Stimulated activated CD4-positive, alpha-beta T cell treated with anti-CD3 and anti-CD28 coated beads, TNF-alpha, amount 100 ng/mL, for 4 hours (primary cell): ENCODE measurements at regions not wholly inside any gene's neighbourhood (a gene's known extent, or its start where the extent isn't known, plus 50 kb on each side); places are given as distances from the start of the nearest gene placed in this dataset.
"Not testable (repeated sequence)": the region's sequence is repeated elsewhere in the genome, so short reads cannot be mapped to it uniquely, and the experiment has no call there.

ENCODE experiments used
- DNase-seq, 3 experiments: peaks; one replicate each; pipeline ENCODE4 v3.0.0-alpha.2; 2020; ENCODE audit warnings: low read depth in 3 of 3

DNA sequence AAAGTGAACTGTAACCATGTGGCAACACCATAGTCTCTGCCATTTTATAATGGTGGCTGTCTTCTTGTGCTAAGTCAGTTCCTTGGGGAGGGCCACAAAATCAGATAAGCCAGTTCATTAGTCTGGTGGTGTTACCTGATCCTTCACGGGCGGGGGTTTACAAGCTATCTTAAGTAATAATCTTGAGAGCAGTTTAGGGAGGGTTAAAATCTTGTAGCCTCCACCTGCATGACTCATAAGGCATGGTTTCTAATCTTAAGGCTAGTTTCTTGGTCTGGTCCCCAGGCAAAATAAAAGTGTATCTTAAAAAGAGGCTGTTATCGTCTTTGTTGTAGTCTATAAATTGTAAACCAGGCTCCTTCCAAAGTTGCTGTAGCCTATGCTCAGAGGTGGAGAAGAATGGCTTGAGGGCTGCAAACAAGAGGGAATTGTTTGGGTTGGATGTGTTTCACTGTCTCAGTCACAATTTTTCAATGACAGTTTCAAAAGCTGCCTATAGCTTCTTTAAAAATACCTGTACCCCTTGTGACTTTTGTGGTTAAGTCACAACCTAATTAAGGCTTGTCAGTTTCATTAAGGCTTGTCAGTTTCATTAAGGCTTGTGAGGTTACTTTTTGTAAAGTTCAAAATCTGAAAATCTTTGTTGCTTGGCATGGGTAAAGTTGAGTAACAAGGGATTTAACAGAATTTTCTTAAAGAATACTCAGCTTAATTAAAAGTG is 135.7 kb downstream of the RPS4Y2 start:
- DNase-seq, result no peak

DNA sequence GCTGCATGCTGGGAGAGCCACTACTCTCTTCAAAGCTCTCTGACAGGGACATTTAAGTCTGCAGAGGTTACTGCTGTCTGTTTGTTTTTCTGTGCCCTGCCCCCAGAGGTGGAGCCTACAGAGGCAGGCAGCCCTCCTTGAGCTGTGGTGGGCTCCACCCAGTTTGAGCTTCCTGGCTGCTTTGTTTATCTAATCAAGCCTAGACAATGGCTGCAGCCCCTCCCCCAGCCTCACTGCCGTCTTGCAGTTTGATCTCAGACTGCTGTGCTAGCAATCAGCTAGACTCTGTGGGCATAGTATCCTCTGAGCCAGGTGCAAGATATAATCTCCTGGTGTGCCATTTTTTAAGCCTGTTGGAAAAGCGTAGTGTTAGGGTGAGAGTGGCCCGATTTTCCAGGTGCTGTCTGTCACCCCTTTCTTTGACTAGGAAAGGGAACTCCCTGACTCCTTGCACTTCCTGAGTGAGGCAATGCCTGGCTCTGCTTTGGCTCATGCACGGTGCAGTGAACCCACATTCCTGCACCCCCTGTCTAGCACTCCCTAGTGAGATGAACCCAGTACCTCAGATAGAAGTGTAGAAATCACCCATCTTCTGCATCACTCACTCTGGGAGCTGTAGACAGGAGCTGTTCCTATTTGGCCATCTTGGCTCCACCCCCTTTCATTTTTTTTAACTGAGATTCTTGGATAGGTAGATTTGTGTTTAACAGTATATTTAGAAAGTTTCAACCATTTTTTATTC is 169.6 kb downstream of the RPS4Y2 start:
- peak in 1 of 3 experiments; percentile 0 for DNase-seq

GRCh38 chrY:20929691-20930342 is 173.9 kb downstream of the RPS4Y2 start:
- DNase-seq, result no peak

GRCh38 chrY:20936709-20937251 is 180.9 kb downstream of the RPS4Y2 start:
- DNase-seq, result not testable (repeated sequence)

DNA sequence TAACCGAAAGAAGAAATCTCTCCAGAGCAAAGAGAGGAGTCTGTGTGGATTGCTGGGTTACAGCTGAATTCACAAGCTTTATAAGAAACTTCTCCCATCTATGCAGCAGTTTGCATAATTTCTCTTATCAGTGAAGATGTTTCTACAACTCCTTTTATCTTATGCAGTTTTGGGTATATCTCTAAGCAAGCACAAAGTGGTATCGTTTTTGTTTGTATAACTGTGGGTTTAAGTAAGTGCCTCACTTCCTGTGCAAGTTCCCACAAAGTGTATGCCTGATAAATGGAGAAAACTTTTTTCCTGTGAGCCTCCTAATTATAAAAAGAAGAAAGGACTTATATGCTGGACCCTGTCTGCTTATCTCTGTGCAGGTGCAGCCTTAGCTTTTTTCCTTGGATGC is 205.6 kb downstream of the RPS4Y2 start:
- no peak for DNase-seq

GRCh38 chrY:20967828-20968227 is 211.9 kb downstream of the RPS4Y2 start:
- no peak for DNase-seq

GRCh38 chrY:20968237-20968636 is 212.3 kb downstream of the RPS4Y2 start:
- no peak for DNase-seq

GRCh38 chrY:20971371-20971770 is 215.5 kb downstream of the RPS4Y2 start:
- no peak for DNase-seq

DNA sequence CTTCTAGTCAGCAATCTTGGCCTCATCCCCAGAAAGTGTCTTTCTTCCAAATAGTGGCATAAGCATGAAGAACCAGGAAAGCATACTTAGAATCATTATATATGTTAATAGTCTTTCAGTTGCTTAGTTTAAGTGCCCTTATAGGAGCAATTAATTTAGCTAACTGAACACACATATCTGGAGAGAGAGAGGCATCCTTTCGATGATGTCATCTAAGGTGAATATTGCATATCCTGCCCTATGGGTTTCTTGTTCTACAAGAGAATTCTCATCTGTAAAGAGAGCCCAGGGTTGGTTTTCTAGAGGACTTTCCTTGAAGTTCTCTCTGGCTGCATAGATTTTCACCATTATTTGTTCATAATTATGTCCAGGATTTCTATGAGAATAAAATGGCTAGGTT is 230.1 kb downstream of the RPS4Y2 start:
- no peak for DNase-seq

GRCh38 chrY:20990123-20990522 is 234.2 kb downstream of the RPS4Y2 start:
- no peak for DNase-seq

- DNase-seq, result no peak
Observed at GRCh38 chrY:20990869-20991548, 235.1 kb downstream of the RPS4Y2 start.

- DNase-seq, result no peak
Observed at GRCh38 chrY:20997355-20997754, 241.4 kb downstream of the RPS4Y2 start.

- no peak for DNase-seq
Observed at GRCh38 chrY:20998016-20998415, 242.1 kb downstream of the RPS4Y2 start.

- DNase-seq, result no peak
Observed at GRCh38 chrY:20998483-20998882, 242.6 kb downstream of the RPS4Y2 start.

- no peak for DNase-seq
Observed at GRCh38 chrY:21001102-21001501, 245.2 kb downstream of the RPS4Y2 start.

DNA sequence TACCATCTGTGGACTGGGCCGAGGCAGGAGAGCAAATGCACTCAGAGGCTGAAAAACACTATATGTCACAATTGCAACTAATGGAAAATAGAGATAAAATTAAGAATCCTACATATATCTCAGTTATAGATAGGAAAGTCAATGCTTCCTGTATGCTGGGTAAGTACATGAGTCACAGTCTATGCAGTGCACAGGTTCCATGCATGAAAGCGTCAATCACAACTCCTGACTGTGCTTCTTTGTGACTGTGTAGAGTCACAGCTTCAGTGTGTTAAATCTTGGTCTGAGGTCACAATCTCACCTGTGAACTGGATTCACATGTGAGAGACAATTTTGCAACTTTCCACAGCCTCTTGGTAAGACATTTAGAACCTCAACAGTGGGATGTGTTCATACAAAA is 247.2 kb downstream of the RPS4Y2 start:
- DNase-seq, result no peak

DNA sequence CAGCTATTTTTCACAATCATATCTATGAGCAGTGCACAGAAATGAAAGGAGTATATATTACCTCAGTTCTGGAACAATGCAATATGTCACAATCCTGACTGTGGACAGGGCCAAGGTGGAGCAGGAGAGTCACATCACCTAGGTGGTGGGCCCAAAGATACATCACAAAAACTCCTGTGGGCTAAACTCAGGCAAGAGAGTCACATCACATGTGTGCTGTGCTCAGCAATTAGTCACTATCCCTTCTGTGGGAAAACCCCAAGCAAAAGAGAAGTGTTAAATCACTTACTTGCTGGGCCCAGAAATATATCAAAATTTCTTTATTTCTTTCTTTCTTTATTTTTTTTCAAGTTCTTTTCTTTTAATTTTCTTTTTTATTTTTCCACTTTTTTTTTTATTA is 249.6 kb downstream of the RPS4Y2 start:
- DNase-seq, result no peak

- no peak for DNase-seq
Observed at GRCh38 chrY:21021811-21022210, 265.9 kb downstream of the RPS4Y2 start.

DNA sequence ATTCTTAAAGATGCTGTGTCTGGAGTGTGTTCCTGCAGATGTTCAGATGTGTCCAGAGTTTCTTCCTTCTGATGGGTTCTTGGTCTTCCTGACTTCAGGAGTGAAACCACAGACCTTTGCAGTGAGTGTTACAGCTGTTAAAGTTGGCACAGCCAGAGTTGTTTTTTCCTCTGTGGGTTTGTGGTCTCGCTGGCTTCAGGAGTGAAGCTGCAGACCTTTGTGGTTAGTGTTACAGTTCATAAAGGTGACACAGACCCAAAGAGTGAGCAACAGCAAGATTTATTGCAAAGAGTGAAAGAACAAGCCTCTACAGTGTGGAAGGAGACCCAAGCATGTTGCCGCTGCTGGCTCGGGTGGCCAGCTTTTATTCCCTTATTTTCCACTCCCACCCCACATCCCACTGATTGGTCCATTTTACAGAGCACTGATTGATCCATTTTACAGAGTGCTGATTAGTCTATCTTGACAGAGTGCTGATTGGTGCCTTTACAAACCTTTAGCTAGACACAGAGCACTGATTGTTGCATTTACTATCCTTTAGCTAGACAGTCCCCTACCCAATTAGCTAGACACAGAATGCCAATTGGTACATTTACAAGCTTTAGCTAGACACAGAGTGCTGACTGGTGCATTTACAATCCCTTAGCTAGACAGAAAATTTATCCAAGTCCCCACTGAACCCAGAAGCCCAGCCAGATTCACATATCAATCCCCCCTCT is 266.6 kb downstream of the RPS4Y2 start:
- DNase-seq, result no peak

- DNase-seq, result no peak
Observed at GRCh38 chrY:21023906-21024305, 268.0 kb downstream of the RPS4Y2 start.

DNA sequence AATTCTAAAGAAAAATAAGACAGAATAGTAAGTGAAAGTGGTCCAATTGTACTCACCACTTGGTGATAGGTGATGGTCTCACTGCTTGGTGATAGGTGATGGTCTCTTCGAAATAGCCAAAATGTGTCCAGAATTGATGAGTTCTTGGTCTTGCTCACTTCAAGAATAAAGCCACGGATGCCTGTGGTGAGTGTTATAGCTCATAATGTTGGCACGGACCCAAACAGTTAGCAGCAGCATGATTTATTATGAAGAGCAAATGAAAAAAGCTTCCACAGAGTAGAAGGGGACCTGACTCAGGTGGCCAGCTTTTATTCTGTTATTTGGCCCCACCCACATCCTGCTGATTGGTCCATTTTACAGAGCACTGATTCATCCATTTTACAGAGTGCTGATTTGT is 272.6 kb downstream of the RPS4Y2 start:
- DNase-seq, result no peak
